ENCODE measurements at regions not wholly inside any gene's neighbourhood (a gene's known extent, or its start where the extent isn't known, plus 50 kb on each side); places are given as distances from the start of the nearest gene placed in this dataset.

DNA sequence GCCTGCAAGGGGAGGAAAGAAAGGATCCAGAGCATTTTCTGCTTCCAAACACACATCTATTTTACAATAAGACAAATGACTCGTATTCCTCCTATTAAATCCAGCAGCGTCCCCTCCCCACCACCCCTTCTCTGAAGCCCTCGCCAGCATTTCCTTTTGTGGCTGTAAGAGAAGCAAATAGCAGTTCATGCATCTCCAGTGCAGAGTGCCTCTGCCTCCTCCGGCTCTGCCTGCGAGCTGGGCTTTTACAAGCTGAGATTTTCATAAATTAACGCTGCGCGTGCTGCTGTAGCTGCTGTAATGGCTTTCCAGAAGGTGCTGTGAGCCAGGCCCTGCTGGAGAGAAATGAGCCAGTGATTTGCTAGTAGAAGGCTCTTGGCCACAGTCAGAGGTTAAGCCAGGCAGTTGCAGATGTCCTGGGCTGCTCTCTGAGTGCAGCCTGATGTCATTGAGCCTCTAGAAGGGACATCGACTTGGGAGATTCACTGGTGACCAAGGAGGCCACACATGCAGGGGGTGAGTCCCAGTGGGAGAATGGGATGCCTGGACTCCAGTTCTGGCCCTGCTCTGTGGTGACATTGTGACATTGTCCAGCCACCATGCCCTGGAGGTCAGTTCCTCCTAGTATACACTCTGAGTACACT is 134.5 kb upstream of the NAV2 start:
- WGBS, 2 experiments (ENCODE audit: extremely low coverage in 2 of 2, insufficient read length in 1 of 2), result 9% methylated on average over 8 of the region's 9 CpGs; no CpG with 5 or more reads in 1 of the 2 experiments
- H2BK5ac ChIP-seq (ENCODE audit: low read depth, low read length, poor library complexity, severe bottlenecking), result peak overlapping the region; percentile 0
- in situ Hi-C loops (cut with MboI; ENCODE audit: low sequenced_read_pairs) (no loop called here), intact Hi-C loops (cut with micrococcal nuclease) (loop anchor here (5.0 kb wide), 1 partner anchor 134 kb away; the partner anchor contains the start of gene NAV2), dilution Hi-C loops (cut with HindIII; ENCODE audit: low sequenced_read_pairs, unreplicated experiment) (no loop called here)
- peak overlapping the region; percentile 33; the same call in 1 of the 2 replicates for H3K23ac ChIP-seq (ENCODE audit: low read depth, low read length)
- H4K8ac ChIP-seq (ENCODE audit: low read depth in 2 of 2, low read length in 2 of 2), result peak overlapping the region; percentile 46 to 76
- peak overlapping the region; percentile 23; the same call in 1 of the 2 replicates for H4K5ac ChIP-seq (ENCODE audit: low read depth, low read length)
- DNase-seq, result peak; percentile 66
- no TSS peak for BruUV-seq (replicated peaks)
- peak overlapping the region; percentile 61 for H3K4ac ChIP-seq (ENCODE audit: low read depth, low read length)
- H4K20me1 ChIP-seq (ENCODE audit: insufficient read depth, low read length), result no peaks in the 10 kb centered on the region
- H2BK20ac ChIP-seq (ENCODE audit: low read depth, low read length), result peak overlapping the region; percentile 81
- H2BK15ac ChIP-seq (ENCODE audit: low read depth, low read length), result peak overlapping the region; percentile 76; the same call in 1 of the 3 replicates
- no peaks in the 10 kb centered on the region for H3K27me3 ChIP-seq (ENCODE audit: control insufficient read depth, insufficient read depth, low read length)
- H2BK120ac ChIP-seq (ENCODE audit: low read depth, low read length), result peak overlapping the region; percentile 83
- H3K9ac ChIP-seq (ENCODE audit: low read depth, low read length), result peak overlapping the region; percentile 10
- CTCF ChIA-PET, result interaction anchor here (1.2 kb wide), 1 partner anchor 12 kb away, joined by 3 read pairs; no protein-coding TSS in a partner anchor
- ATAC-seq (ENCODE audit: low read depth), result peak; percentile 83
- H3K27ac ChIP-seq (ENCODE audit: insufficient read depth, low read length), result peak overlapping the region; percentile 74
- H2AFZ ChIP-seq (replicated peaks; ENCODE audit: low read length, poor library complexity), result peak overlapping the region; percentile 41
- peaks cover 20% of the 10 kb centered on the region for H3K4me1 ChIP-seq (ENCODE audit: control insufficient read depth, insufficient read depth, low read length)
- no peaks in the 10 kb centered on the region for H3K9me3 ChIP-seq (ENCODE audit: control insufficient read depth, insufficient read depth, low read length)
- H3K56ac ChIP-seq (ENCODE audit: extremely low read depth, insufficient read depth, low read length), result no peak overlapping the region
- H2AK9ac ChIP-seq (replicated peaks; ENCODE audit: low read depth, low read length, poor library complexity), result peak overlapping the region; percentile 12
- peak overlapping the region; percentile 72; the same call in 1 of the 2 replicates for H2AK5ac ChIP-seq (ENCODE audit: low read depth, low read length)
- H3K79me1 ChIP-seq (ENCODE audit: low read depth in 1 of 2, low read length in 2 of 2), result 0 out of 4 replicates have a peak, but pooled peaks cover 0 to 6% of the 10 kb centered on the region in 2 experiments
- H3K18ac ChIP-seq (ENCODE audit: low read depth, low read length), result peak overlapping the region; percentile 15; the same call in 1 of the 2 replicates
- H3K4me3 ChIP-seq (ENCODE audit: insufficient read depth, low read depth, low read length), result no peak overlapping the region
- H3K36me3 ChIP-seq (ENCODE audit: control insufficient read depth, insufficient read depth, low read length), result no peaks in the 10 kb centered on the region
- H3K4me2 ChIP-seq (ENCODE audit: low read depth, low read length), result peak overlapping the region; percentile 6; the same call in 1 of the 2 replicates
- H4K91ac ChIP-seq (ENCODE audit: insufficient read depth, low read depth, low read length), result peak overlapping the region; percentile 41; the same call in 1 of the 2 replicates
- TF ChIP-seq CHD1 (IDR thresholded peaks at IDR 0.05; ENCODE audit: low read depth, low read length) (no peak), MAZ (IDR thresholded peaks at IDR 0.05; ENCODE audit: borderline replicate concordance, low read depth, low read length) (no peak), BHLHE40 (IDR thresholded peaks at IDR 0.05; ENCODE audit: low read depth, low read length) (no peak), MXI1 (IDR thresholded peaks at IDR 0.05; ENCODE audit: borderline replicate concordance, low read depth, low read length) (no peak), CEBPB (IDR thresholded peaks at IDR 0.05; ENCODE audit: low read depth, low read length) (no peak), NFE2L2 (IDR thresholded peaks at IDR 0.05; ENCODE audit: low read depth, low read length) (no peak), RAD21 (IDR thresholded peaks at IDR 0.05; ENCODE audit: low read length) (no peak), MAFK (IDR thresholded peaks at IDR 0.05; ENCODE audit: low read depth, low read length) (no peak), FOS (IDR thresholded peaks at IDR 0.05; ENCODE audit: low read depth, low read length) (no peak), SMC3 (IDR thresholded peaks at IDR 0.05; ENCODE audit: low read depth, low read length) (no peak), POLR2A (IDR thresholded peaks at IDR 0.05; ENCODE audit: low read depth, low read length) (no peak)
- TF ChIP-seq, protein P1, sequence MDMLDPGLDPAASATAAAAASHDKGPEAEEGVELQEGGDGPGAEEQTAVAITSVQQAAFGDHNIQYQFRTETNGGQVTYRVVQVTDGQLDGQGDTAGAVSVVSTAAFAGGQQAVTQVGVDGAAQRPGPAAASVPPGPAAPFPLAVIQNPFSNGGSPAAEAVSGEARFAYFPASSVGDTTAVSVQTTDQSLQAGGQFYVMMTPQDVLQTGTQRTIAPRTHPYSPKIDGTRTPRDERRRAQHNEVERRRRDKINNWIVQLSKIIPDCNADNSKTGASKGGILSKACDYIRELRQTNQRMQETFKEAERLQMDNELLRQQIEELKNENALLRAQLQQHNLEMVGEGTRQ (IDR thresholded peaks at IDR 0.05; ENCODE audit: low read depth, low read length), result no peak
- TF ChIP-seq, protein P2, sequence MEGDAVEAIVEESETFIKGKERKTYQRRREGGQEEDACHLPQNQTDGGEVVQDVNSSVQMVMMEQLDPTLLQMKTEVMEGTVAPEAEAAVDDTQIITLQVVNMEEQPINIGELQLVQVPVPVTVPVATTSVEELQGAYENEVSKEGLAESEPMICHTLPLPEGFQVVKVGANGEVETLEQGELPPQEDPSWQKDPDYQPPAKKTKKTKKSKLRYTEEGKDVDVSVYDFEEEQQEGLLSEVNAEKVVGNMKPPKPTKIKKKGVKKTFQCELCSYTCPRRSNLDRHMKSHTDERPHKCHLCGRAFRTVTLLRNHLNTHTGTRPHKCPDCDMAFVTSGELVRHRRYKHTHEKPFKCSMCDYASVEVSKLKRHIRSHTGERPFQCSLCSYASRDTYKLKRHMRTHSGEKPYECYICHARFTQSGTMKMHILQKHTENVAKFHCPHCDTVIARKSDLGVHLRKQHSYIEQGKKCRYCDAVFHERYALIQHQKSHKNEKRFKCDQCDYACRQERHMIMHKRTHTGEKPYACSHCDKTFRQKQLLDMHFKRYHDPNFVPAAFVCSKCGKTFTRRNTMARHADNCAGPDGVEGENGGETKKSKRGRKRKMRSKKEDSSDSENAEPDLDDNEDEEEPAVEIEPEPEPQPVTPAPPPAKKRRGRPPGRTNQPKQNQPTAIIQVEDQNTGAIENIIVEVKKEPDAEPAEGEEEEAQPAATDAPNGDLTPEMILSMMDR (conservative IDR thresholded peaks at IDR 0.05; ENCODE audit: low read depth, low read length), result no peak
- H3K14ac ChIP-seq (replicated peaks; ENCODE audit: low read depth, low read length), result peak overlapping the region; percentile 54
- POLR2A ChIA-PET (ENCODE audit: unreplicated experiment), result no interaction called here
- H3K9me1 ChIP-seq (ENCODE audit: insufficient read depth, low read length), result peaks cover 12% of the 10 kb centered on the region
